HL-60 (cell line): ENCODE measurements at regions not wholly inside any gene's neighbourhood (a gene's known extent, or its start where the extent isn't known, plus 50 kb on each side); places are given as distances from the start of the nearest gene placed in this dataset.

Source experiments
- DNase-seq, 2 experiments: peaks; one replicate each; pipeline ENCODE4 v3.0.0-alpha.2; 2010 to 2020; ENCODE audit warnings: low read depth in 1 of 2, low spot score in 1 of 2
- H3K27ac ChIP-seq: fragments of 250-450 bp; sonication (Bioruptor Pico); replicated peaks from 2 replicates; pipeline ENCODE4 v1.5.1; 2020; ENCODE audit warnings: mild to moderate bottlenecking, moderate library complexity
- H3K27me3 ChIP-seq: fragments of 250-450 bp; sonication (Bioruptor Pico); 2 replicates; pipeline ENCODE4 v1.5.1; 2021; ENCODE audit warnings: mild to moderate bottlenecking, moderate library complexity; ENCODE audit not compliant: insufficient read depth, poor library complexity, severe bottlenecking
- H3K4me3 ChIP-seq: replicated peaks from 2 replicates; pipeline ENCODE4 v1.5.1; 2011; ENCODE audit warnings: mild to moderate bottlenecking, control low read depth, low read length; ENCODE audit not compliant: insufficient read depth
- GABPA ChIP-seq: IDR thresholded peaks from 2 replicates; pipeline ENCODE4 v1.6.1; 2012; ENCODE audit warnings: low read depth
- POLR2AphosphoS5 ChIP-seq: IDR thresholded peaks from 2 replicates; pipeline ENCODE4 v1.6.1; 2012; ENCODE audit warnings: low read depth
- SPI1 ChIP-seq: IDR thresholded peaks from 2 replicates; pipeline ENCODE4 v1.6.1; 2012; ENCODE audit warnings: low read depth, mild to moderate bottlenecking, borderline replicate concordance
- TF ChIP-seq, protein P1 (sequence below): IDR thresholded peaks from 2 replicates; pipeline ENCODE4 v1.6.1; 2012; ENCODE audit warnings: low read depth; ENCODE audit not compliant: insufficient replicate concordance
- TF ChIP-seq, protein P2 (sequence below): IDR thresholded peaks from one replicate; pipeline ENCODE4 v1.5.1; 2011; ENCODE audit warnings: low read length, control low read depth, inconsistent platforms; ENCODE audit not compliant: insufficient read depth

DNA sequence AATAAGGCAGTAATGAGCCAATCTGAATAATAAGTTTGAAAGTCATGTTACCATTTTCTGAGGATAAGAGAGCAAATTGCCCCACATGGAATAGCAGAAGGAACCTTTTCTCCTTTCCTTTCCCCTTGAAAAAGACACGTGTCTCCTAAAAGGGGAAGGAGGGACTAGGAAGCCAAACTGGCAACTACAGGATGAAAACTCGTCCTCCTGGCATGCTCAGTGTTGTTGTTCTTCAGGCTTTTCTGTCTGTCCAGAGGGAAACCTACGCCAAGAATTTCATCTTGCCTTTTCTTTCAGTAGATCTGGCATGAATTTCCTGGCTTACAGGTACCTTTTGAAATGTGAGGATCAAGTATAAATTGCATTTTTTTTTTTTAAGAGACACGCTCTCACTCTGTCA is 355.9 kb upstream of the TLE4 start:
- TF ChIP-seq SPI1 (peak; percentile 8; the same call in 1 of the 2 replicates), GABPA (no peak)
- no peak overlapping the region for H3K27ac ChIP-seq
- H3K27me3 ChIP-seq: no peaks in the 10 kb centered on the region
- no peak for DNase-seq
- H3K4me3 ChIP-seq: no peak overlapping the region

DNA sequence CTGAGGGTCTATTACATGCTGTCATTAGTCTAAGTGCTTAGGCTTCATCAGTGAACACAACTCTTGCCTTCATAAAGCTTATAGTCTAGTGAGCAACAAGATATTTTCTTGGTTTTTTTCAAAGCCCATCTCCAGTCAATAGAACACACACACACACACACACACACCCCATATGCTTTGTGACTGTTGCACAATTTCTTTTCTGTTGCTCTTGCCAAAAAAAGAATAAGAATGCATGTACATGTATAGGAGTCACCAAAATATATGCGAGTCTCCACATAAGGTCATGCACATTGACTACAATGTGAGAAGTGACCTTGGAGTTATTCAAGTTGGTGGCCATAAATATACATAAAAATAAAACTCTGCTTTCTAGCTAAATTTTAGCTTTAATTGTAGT is 351.5 kb upstream of the TLE4 start:
- no peak overlapping the region for H3K27ac ChIP-seq

DNA sequence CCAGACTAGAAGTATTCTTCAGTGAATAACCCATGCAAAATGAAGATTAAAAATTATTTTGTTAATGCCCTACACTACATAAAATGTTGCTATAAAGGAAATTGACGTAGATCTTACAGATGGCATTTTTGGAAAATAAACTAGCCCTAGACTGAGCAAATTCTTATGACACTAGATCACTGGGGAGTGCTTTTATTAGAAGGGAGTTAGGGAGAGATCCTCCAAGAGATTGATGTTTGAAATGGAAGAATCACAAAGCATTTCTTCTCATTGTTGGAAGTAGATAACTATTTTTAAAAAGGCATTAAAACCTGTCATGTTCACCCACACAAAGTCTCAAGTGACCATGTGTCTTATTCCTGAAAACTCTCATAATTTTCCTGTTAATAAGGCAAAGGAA is 351.1 kb upstream of the TLE4 start:
- Histone ChIP-seq H3K27ac (no peak overlapping the region), H3K27me3 (no peaks in the 10 kb centered on the region), H3K4me3 (no peak overlapping the region)
- TF ChIP-seq POLR2AphosphoS5: no peak
- TF ChIP-seq, protein P1, sequence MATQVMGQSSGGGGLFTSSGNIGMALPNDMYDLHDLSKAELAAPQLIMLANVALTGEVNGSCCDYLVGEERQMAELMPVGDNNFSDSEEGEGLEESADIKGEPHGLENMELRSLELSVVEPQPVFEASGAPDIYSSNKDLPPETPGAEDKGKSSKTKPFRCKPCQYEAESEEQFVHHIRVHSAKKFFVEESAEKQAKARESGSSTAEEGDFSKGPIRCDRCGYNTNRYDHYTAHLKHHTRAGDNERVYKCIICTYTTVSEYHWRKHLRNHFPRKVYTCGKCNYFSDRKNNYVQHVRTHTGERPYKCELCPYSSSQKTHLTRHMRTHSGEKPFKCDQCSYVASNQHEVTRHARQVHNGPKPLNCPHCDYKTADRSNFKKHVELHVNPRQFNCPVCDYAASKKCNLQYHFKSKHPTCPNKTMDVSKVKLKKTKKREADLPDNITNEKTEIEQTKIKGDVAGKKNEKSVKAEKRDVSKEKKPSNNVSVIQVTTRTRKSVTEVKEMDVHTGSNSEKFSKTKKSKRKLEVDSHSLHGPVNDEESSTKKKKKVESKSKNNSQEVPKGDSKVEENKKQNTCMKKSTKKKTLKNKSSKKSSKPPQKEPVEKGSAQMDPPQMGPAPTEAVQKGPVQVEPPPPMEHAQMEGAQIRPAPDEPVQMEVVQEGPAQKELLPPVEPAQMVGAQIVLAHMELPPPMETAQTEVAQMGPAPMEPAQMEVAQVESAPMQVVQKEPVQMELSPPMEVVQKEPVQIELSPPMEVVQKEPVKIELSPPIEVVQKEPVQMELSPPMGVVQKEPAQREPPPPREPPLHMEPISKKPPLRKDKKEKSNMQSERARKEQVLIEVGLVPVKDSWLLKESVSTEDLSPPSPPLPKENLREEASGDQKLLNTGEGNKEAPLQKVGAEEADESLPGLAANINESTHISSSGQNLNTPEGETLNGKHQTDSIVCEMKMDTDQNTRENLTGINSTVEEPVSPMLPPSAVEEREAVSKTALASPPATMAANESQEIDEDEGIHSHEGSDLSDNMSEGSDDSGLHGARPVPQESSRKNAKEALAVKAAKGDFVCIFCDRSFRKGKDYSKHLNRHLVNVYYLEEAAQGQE: no peak
- TF ChIP-seq GABPA: no peak
- no peak for TF ChIP-seq SPI1
- TF ChIP-seq, protein P2, sequence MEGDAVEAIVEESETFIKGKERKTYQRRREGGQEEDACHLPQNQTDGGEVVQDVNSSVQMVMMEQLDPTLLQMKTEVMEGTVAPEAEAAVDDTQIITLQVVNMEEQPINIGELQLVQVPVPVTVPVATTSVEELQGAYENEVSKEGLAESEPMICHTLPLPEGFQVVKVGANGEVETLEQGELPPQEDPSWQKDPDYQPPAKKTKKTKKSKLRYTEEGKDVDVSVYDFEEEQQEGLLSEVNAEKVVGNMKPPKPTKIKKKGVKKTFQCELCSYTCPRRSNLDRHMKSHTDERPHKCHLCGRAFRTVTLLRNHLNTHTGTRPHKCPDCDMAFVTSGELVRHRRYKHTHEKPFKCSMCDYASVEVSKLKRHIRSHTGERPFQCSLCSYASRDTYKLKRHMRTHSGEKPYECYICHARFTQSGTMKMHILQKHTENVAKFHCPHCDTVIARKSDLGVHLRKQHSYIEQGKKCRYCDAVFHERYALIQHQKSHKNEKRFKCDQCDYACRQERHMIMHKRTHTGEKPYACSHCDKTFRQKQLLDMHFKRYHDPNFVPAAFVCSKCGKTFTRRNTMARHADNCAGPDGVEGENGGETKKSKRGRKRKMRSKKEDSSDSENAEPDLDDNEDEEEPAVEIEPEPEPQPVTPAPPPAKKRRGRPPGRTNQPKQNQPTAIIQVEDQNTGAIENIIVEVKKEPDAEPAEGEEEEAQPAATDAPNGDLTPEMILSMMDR: no peak
- no peak for DNase-seq

More for the DNA sequence above, 351.5 kb upstream of the TLE4 start:
- DNase-seq: no peak
- H3K4me3 ChIP-seq: no peak overlapping the region
- TF ChIP-seq POLR2AphosphoS5 (no peak), GABPA (no peak), SPI1 (no peak)
- TF ChIP-seq, protein P1: no peak
- TF ChIP-seq, protein P2: no peak
- no peaks in the 10 kb centered on the region for H3K27me3 ChIP-seq

DNA sequence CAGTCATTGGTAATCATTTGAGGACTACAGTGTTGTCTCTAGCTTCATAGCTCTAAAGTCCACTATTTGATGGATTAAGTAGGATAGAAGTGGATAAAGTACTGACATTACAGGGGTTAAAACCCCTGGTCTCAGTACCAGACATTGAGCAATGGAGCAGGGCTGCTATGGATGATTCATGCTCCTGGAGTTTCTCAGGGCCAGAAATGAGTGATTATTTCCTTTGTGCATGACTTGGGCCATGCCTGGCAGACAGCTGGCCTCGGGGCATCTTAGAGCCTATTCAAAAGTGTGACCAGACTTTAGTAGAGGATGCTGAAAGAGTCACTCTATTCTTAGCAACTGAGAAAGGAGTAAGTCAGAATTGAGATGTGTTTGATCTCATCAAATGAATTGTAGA is 350.7 kb upstream of the TLE4 start:
- DNase-seq: no peak
- no peaks in the 10 kb centered on the region for H3K27me3 ChIP-seq
- no peak overlapping the region for H3K27ac ChIP-seq
- TF ChIP-seq, protein P1: no peak
- TF ChIP-seq, protein P2: no peak
- TF ChIP-seq SPI1 (no peak), POLR2AphosphoS5 (no peak), GABPA (no peak)
- no peak overlapping the region for H3K4me3 ChIP-seq
